SK-N-SH treated with all-trans-retinoic acid at 6 μM for 48 hours (cell line): ENCODE measurements at regions not wholly inside any gene's neighbourhood (a gene's known extent, or its start where the extent isn't known, plus 50 kb on each side); places are given as distances from the start of the nearest gene placed in this dataset.
"Not testable (repeated sequence)": the region's sequence is repeated elsewhere in the genome, so short reads cannot be mapped to it uniquely, and the experiment has no call there.

ENCODE experiments used
- ATAC-seq: fragments of 200-7000 bp; cut with Tn5 transposase; 3 replicates; pipeline ENCODE4 v1.9.1; 2020; ENCODE audit warnings: mild to moderate bottlenecking, moderate library complexity
- ARNTL ChIP-seq: fragments of 450-650 bp; formaldehyde crosslinking; IDR thresholded peaks from 2 replicates; pipeline ENCODE4 v1.5.0; 2020; ENCODE audit warnings: low read depth, mild to moderate bottlenecking, moderate library complexity, borderline replicate concordance
- BACH2 ChIP-seq: fragments of 250-450 bp; sonication (Bioruptor Pico); IDR thresholded peaks from 2 replicates; pipeline ENCODE4 v1.9.0; 2021; ENCODE audit warnings: mild to moderate bottlenecking, borderline replicate concordance
- CREB5 ChIP-seq: fragments of 250-450 bp; sonication (Bioruptor Pico); IDR thresholded peaks from 2 replicates; pipeline ENCODE4 v1.5.1; 2020; ENCODE audit warnings: low read depth, mild to moderate bottlenecking, moderate library complexity
- CSRNP3 ChIP-seq: fragments of 250-450 bp; sonication (Bioruptor Pico); IDR thresholded peaks from 2 replicates; pipeline ENCODE4 v1.5.1; 2021; ENCODE audit warnings: mild to moderate bottlenecking, moderate library complexity
- ESRRG ChIP-seq: fragments of 250-450 bp; sonication (Bioruptor Pico); IDR thresholded peaks from 2 replicates; pipeline ENCODE4 v1.6.1; 2021; ENCODE audit warnings: mild to moderate bottlenecking
- GLIS3 ChIP-seq: fragments of 250-450 bp; sonication (Bioruptor Pico); IDR thresholded peaks from 2 replicates; pipeline ENCODE4 v1.5.0; 2020; ENCODE audit warnings: mild to moderate bottlenecking, moderate library complexity
- ISL1 ChIP-seq: fragments of 250-450 bp; sonication (Bioruptor Pico); IDR thresholded peaks from 2 replicates; pipeline ENCODE4 v2.1.2; 2022; ENCODE audit warnings: mild to moderate bottlenecking, moderate library complexity
- OSR1 ChIP-seq: fragments of 250-450 bp; sonication (Bioruptor Pico); IDR thresholded peaks from 2 replicates; pipeline ENCODE4 v1.8.0; 2022; ENCODE audit warnings: moderate library complexity, mild to moderate bottlenecking, inconsistent platforms
- PATZ1 ChIP-seq: fragments of 250-450 bp; sonication (Bioruptor Pico); IDR thresholded peaks from 2 replicates; pipeline ENCODE4 v1.8.0; 2020; ENCODE audit warnings: mild to moderate bottlenecking, moderate library complexity, borderline replicate concordance
- PPARA ChIP-seq: fragments of 250-450 bp; sonication (Bioruptor Pico); IDR thresholded peaks from 2 replicates; pipeline ENCODE4 v1.5.0; 2020; ENCODE audit warnings: mild to moderate bottlenecking, borderline replicate concordance
- SNAI2 ChIP-seq: fragments of 250-450 bp; sonication (Bioruptor Pico); IDR thresholded peaks from 2 replicates; pipeline ENCODE4 v1.5.0; 2020; ENCODE audit warnings: mild to moderate bottlenecking, moderate library complexity
- TCF4 ChIP-seq: fragments of 250-450 bp; sonication (Bioruptor Pico); IDR thresholded peaks from 2 replicates; pipeline ENCODE4 v1.8.0; 2021; ENCODE audit warnings: mild to moderate bottlenecking, moderate library complexity, borderline replicate concordance
- TOX ChIP-seq: fragments of 250-450 bp; sonication (Bioruptor Pico); IDR thresholded peaks from 2 replicates; pipeline ENCODE4 v1.8.0; 2021; ENCODE audit warnings: mild to moderate bottlenecking, moderate library complexity, borderline replicate concordance
- TSHZ2 ChIP-seq: fragments of 250-450 bp; sonication (Bioruptor Pico); IDR thresholded peaks from 2 replicates; pipeline ENCODE4 v1.5.0; 2020; ENCODE audit warnings: mild to moderate bottlenecking, moderate library complexity
- ZC3H10 ChIP-seq: fragments of 250-450 bp; sonication (Bioruptor Pico); IDR thresholded peaks from 2 replicates; pipeline ENCODE4 v1.5.1; 2021; ENCODE audit warnings: mild to moderate bottlenecking, moderate library complexity
- ZFP3 ChIP-seq: fragments of 250-450 bp; sonication (Bioruptor Pico); IDR thresholded peaks from 2 replicates; pipeline ENCODE4 v1.5.0; 2020; ENCODE audit warnings: mild to moderate bottlenecking, moderate library complexity
- ZFP30 ChIP-seq: fragments of 450-650 bp; formaldehyde crosslinking; IDR thresholded peaks from 2 replicates; pipeline ENCODE4 v1.5.0; 2022; ENCODE audit warnings: mild to moderate bottlenecking, moderate library complexity
- ZNF565 ChIP-seq: fragments of 450-650 bp; formaldehyde crosslinking; conservative IDR thresholded peaks from 2 replicates; pipeline ENCODE4 v1.5.0; 2020; ENCODE audit warnings: low read depth, mild to moderate bottlenecking, moderate library complexity
- ZNF70 ChIP-seq: fragments of 450-650 bp; formaldehyde crosslinking; IDR thresholded peaks from 2 replicates; pipeline ENCODE4 v1.5.0; 2020; ENCODE audit warnings: mild to moderate bottlenecking, moderate library complexity
- ZNF8 ChIP-seq: fragments of 450-650 bp; formaldehyde crosslinking; IDR thresholded peaks from 2 replicates; pipeline ENCODE4 v1.5.0; 2020; ENCODE audit warnings: mild to moderate bottlenecking, moderate library complexity
- TF ChIP-seq, protein P1 (sequence below): fragments of 250-450 bp; sonication (Bioruptor Pico); IDR thresholded peaks from 2 replicates; pipeline ENCODE4 v1.8.0; 2021; ENCODE audit warnings: low read depth, mild to moderate bottlenecking, moderate library complexity, borderline replicate concordance

DNA sequence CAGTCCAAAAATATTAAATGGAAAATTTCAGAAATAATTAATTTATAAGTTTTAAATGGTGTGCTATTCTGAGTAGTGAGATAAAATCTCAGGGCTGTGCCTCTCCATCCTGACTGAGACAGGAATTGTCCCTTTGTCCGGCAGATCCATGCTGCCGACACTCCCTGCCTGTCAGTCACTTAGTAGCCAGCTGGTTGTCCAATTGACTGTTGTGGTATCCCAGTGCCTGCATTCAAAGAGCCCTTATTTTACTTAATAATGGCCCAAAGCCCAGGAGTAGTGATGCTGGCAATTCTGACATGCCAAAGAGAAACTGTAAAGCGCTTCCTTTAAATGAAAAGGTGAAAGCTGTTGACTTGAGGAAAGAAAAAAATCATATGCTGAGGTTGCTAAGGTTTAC, 157.5 kb downstream of the ENC1 start:
- ATAC-seq, result no peak
- TF ChIP-seq TOX (no peak), ZFP3 (CRISPR knock-in tag) (no peak), ZFP30 (CRISPR knock-in tag) (no peak), ZNF8 (CRISPR knock-in tag) (no peak), ZNF565 (no peak), ARNTL (CRISPR knock-in tag) (no peak), PATZ1 (no peak), CREB5 (CRISPR knock-in tag) (no peak), SNAI2 (CRISPR knock-in tag) (no peak)

GRCh38 chr5:74482523-74482922, 158.0 kb downstream of the ENC1 start:
- no peak for TF ChIP-seq ZC3H10
- no peak for TF ChIP-seq ZFP3 (CRISPR knock-in tag)
- TF ChIP-seq BACH2 (CRISPR knock-in tag), result no peak
- no peak for TF ChIP-seq ZNF70 (CRISPR knock-in tag)
- no peak for TF ChIP-seq TSHZ2
- TF ChIP-seq TCF4 (CRISPR knock-in tag), result no peak
- no peak for TF ChIP-seq GLIS3
- no peak for TF ChIP-seq PPARA (CRISPR knock-in tag)
- TF ChIP-seq ZNF565, result no peak
- TF ChIP-seq, protein P1, sequence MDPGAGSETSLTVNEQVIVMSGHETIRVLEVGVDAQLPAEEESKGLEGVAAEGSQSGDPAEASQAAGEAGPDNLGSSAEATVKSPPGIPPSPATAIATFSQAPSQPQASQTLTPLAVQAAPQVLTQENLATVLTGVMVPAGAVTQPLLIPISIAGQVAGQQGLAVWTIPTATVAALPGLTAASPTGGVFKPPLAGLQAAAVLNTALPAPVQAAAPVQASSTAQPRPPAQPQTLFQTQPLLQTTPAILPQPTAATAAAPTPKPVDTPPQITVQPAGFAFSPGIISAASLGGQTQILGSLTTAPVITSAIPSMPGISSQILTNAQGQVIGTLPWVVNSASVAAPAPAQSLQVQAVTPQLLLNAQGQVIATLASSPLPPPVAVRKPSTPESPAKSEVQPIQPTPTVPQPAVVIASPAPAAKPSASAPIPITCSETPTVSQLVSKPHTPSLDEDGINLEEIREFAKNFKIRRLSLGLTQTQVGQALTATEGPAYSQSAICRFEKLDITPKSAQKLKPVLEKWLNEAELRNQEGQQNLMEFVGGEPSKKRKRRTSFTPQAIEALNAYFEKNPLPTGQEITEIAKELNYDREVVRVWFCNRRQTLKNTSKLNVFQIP (CRISPR knock-in tag), result no peak
- no peak for TF ChIP-seq CSRNP3 (CRISPR knock-in tag)
- no peak for TF ChIP-seq ZNF8 (CRISPR knock-in tag)
- TF ChIP-seq, all 23 proteins: peak for 0
- no peak for ATAC-seq

GRCh38 chr5:74481357-74481756, 159.2 kb downstream of the ENC1 start:
- ATAC-seq, result not testable (repeated sequence)

DNA sequence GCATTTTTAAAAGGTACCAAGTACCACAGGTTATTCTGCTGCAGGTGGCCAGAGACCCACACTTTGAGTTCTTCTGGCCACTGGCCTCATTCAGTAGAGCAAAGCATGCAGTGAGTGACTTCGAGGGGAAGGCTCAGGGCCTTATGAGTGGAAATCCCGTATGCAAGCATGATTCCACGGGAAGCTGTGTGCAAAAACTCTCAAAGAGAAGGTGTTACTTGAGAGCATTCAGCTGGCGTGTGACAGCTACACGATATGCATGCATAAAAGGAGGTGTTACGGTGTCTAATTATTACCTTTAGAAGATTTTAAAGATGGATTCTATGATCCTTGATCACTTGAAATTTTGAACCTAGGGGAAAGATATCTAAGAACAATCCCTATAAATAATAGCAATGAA, 160.3 kb downstream of the ENC1 start:
- TF ChIP-seq PPARA (CRISPR knock-in tag), result no peak
- TF ChIP-seq OSR1 (CRISPR knock-in tag), result no peak
- TF ChIP-seq ZNF70 (CRISPR knock-in tag), result no peak
- TF ChIP-seq ARNTL (CRISPR knock-in tag), result no peak
- TF ChIP-seq TSHZ2, result no peak
- TF ChIP-seq ESRRG (CRISPR knock-in tag), result no peak
- TF ChIP-seq ISL1 (CRISPR knock-in tag), result no peak
- TF ChIP-seq BACH2 (CRISPR knock-in tag), result no peak
- ATAC-seq, result no peak
